A172 (cell line): ENCODE measurements at regions not wholly inside any gene's neighbourhood (a gene's known extent, or its start where the extent isn't known, plus 50 kb on each side); places are given as distances from the start of the nearest gene placed in this dataset.
"Not testable (repeated sequence)": the region's sequence is repeated elsewhere in the genome, so short reads cannot be mapped to it uniquely, and the experiment has no call there.

Experiments
- DNase-seq: peaks from one replicate; pipeline ENCODE4 v3.0.0-alpha.2; 2015; ENCODE audit warnings: low spot score

GRCh38 chr6:19536838-19537237 is 300.3 kb upstream of the ID4 start:
- peak; percentile 15 for DNase-seq

- no peak for DNase-seq
Observed at GRCh38 chr6:19538096-19538495, 299.1 kb upstream of the ID4 start.

GRCh38 chr6:19547507-19547906 is 289.7 kb upstream of the ID4 start:
- no peak for DNase-seq

- no peak for DNase-seq
Observed at GRCh38 chr6:19549109-19549508, 288.1 kb upstream of the ID4 start.

- no peak for DNase-seq
Observed at GRCh38 chr6:19550380-19550779, 286.8 kb upstream of the ID4 start.

GRCh38 chr6:19551611-19552010 is 285.6 kb upstream of the ID4 start:
- no peak for DNase-seq

GRCh38 chr6:19552076-19552475 is 285.1 kb upstream of the ID4 start:
- no peak for DNase-seq

- no peak for DNase-seq
Observed at GRCh38 chr6:19552588-19552987, 284.6 kb upstream of the ID4 start.

GRCh38 chr6:19554356-19555225 is 282.6 kb upstream of the ID4 start:
- DNase-seq, result no peak

GRCh38 chr6:19557191-19557590 is 280.0 kb upstream of the ID4 start:
- DNase-seq, result no peak

- DNase-seq, result no peak
Observed at GRCh38 chr6:19558201-19558600, 279.0 kb upstream of the ID4 start.

GRCh38 chr6:19558934-19559333 is 278.2 kb upstream of the ID4 start:
- no peak for DNase-seq

GRCh38 chr6:19562468-19562867 is 274.7 kb upstream of the ID4 start:
- no peak for DNase-seq

GRCh38 chr6:19569563-19569962 is 267.6 kb upstream of the ID4 start:
- no peak for DNase-seq

- no peak for DNase-seq
Observed at GRCh38 chr6:19571176-19571575, 266.0 kb upstream of the ID4 start.

- no peak for DNase-seq
Observed at GRCh38 chr6:19578481-19578880, 258.7 kb upstream of the ID4 start.

GRCh38 chr6:19584207-19584606 is 253.0 kb upstream of the ID4 start:
- DNase-seq, result not testable (repeated sequence)

- DNase-seq, result no peak
Observed at GRCh38 chr6:19587238-19587942, 249.8 kb upstream of the ID4 start.

GRCh38 chr6:19590501-19591131 is 246.6 kb upstream of the ID4 start:
- DNase-seq, result no peak

- no peak for DNase-seq
Observed at GRCh38 chr6:19597809-19598320, 239.3 kb upstream of the ID4 start.

GRCh38 chr6:19599796-19600464 is 237.2 kb upstream of the ID4 start:
- no peak for DNase-seq

- no peak for DNase-seq
Observed at GRCh38 chr6:19602434-19603013, 234.6 kb upstream of the ID4 start.
